Stomach (tissue), 8 donors: ENCODE measurements at regions not wholly inside any gene's neighbourhood (a gene's known extent, or its start where the extent isn't known, plus 50 kb on each side); places are given as distances from the start of the nearest gene placed in this dataset.

Experiments used
- DNase-seq, 2 donors: peaks; one replicate each; pipeline versions ENCODE4 v3.0.0 to v3.0.0-alpha.2; 2013 to 2019
- H3K27ac ChIP-seq, 5 donors: fragments of 200-600 bp in 4 of 5; sonication (generic) in 4 of 5; one replicate each; pipeline ENCODE4 v1.5.1; 2013 to 2019; ENCODE audit warnings: mild to moderate bottlenecking in 1 of 5, moderate library complexity in 1 of 5
- H3K27me3 ChIP-seq, 3 donors: fragments of 200-600 bp; sonication (generic); one replicate each; pipeline ENCODE4 v1.5.1; 2017 to 2019; ENCODE audit warnings: mixed run types in 1 of 3
- H3K36me3 ChIP-seq, 4 donors: fragments of 200-600 bp; sonication (generic); 1 replicate in 3 of 4; 2 replicates in 1 of 4; pipeline ENCODE4 v1.5.1; 2016 to 2019
- H3K4me1 ChIP-seq, 4 donors: fragments of 200-600 bp; sonication (generic); one replicate each; pipeline ENCODE4 v1.5.1; 2016 to 2019
- H3K4me3 ChIP-seq, 4 donors: fragments of 200-600 bp; sonication (generic) in 3 of 4; one replicate each; pipeline ENCODE4 v1.5.1; 2016 to 2019; ENCODE audit warnings: mild to moderate bottlenecking in 1 of 4
- H3K9me3 ChIP-seq, 4 donors: fragments of 200-600 bp; sonication (generic); one replicate each; pipeline ENCODE4 v1.5.1; 2016 to 2019
- EP300 ChIP-seq: sonication (generic); formaldehyde crosslinking; IDR thresholded peaks from one replicate; pipeline ENCODE4 v1.6.1; 2017; ENCODE audit warnings: antibody characterized with exemption
- POLR2A ChIP-seq, 4 donors: fragments of 450-650 bp; IDR thresholded peaks; one replicate each; pipeline ENCODE4 v1.6.1; 2016; ENCODE audit warnings: antibody characterized with exemption in 4 of 4, control low read depth in 2 of 4, mild to moderate bottlenecking in 1 of 4, moderate library complexity in 1 of 4
- POLR2AphosphoS5 ChIP-seq, 3 donors: sonication (generic); formaldehyde crosslinking; IDR thresholded peaks; one replicate each; pipeline ENCODE4 v1.6.1; 2016; ENCODE audit warnings: antibody characterized with exemption in 3 of 3
- WGBS, 5 donors: extraction: QIAGEN DNeasy Blood & Tissue Kit in 3 of 5; methylation state at CpG; one replicate each; pipeline versions ENCODE4 v1.1.5 to v1.1.7; 2013 to 2018; 5-methylcytosine and 5-hydroxymethylcytosine counted together
- intact Hi-C: fragments of 100-400 bp; cut with DNase I; formaldehyde crosslinking; loops from one replicate; pipeline ENCODE4 v1.15.1; 2023; ENCODE audit warnings: low total_unique reads
- TF ChIP-seq, protein P1 (sequence below), 7 experiments: fragments of 450-650 bp in 4 of 7; fragments of 200-600 bp in 3 of 7; sonication (generic) in 3 of 7; IDR thresholded peaks; one replicate each; pipeline ENCODE4 v1.5.1; 2016 to 2019; ENCODE audit warnings: antibody characterized with exemption in 7 of 7, control low read depth in 2 of 7, mild to moderate bottlenecking in 1 of 7
- donor health status: healthy with polysubstance abuse.
- donor health status: Bipolar disorder and iron deficiency.
- donor health status: healthy.

DNA sequence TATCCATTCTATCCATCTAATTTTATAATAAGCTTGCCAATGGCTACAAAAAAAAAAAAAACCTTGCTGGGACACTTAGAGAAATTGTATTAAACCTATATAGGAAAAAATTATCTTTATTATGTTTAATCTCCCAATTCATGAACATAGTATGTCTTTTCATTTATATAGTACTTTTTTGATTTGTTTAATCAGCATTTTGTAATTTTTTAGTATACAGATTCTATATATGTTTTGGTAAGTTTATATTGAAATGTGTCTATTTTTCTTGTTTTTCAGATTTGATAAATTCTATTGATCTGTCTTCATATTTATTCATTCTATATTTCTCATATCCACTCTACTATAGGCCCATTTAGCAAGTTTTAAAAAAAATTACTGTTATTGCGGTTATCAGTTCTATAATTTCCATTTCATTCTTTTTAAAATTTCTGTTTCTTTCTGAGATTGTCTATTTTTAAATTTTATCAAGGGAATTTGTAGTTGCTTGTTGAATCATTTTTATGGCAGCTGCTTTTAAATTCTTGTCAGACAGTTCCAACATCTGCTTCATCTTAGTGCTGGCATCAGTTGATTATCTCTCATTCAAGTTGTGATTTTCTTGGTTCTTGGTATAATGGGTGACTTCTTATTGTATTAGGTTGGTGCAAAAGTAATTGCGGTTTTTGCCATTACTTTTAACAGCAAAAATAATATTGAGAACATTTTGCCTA is 170.1 kb upstream of the S1PR3 start:
- H3K27ac ChIP-seq: no peak overlapping the region
- no peaks in the 10 kb centered on the region for H3K9me3 ChIP-seq
- H3K4me3 ChIP-seq: no peak overlapping the region
- DNase-seq: no peak
- no peaks in the 10 kb centered on the region for H3K36me3 ChIP-seq
- intact Hi-C loops: no loop called here
- H3K27me3 ChIP-seq: no peaks in the 10 kb centered on the region
- 93 to 99% (median 97%) methylated on average over 2 of the region's 2 CpGs for WGBS, 5 donors
- TF ChIP-seq, protein P1, sequence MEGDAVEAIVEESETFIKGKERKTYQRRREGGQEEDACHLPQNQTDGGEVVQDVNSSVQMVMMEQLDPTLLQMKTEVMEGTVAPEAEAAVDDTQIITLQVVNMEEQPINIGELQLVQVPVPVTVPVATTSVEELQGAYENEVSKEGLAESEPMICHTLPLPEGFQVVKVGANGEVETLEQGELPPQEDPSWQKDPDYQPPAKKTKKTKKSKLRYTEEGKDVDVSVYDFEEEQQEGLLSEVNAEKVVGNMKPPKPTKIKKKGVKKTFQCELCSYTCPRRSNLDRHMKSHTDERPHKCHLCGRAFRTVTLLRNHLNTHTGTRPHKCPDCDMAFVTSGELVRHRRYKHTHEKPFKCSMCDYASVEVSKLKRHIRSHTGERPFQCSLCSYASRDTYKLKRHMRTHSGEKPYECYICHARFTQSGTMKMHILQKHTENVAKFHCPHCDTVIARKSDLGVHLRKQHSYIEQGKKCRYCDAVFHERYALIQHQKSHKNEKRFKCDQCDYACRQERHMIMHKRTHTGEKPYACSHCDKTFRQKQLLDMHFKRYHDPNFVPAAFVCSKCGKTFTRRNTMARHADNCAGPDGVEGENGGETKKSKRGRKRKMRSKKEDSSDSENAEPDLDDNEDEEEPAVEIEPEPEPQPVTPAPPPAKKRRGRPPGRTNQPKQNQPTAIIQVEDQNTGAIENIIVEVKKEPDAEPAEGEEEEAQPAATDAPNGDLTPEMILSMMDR (IDR thresholded peaks at IDR 0.05): no peak
- TF ChIP-seq EP300: no peak
- no peak for TF ChIP-seq POLR2A (IDR thresholded peaks at IDR 0.05)
- no peak for TF ChIP-seq POLR2AphosphoS5 (IDR thresholded peaks at IDR 0.05)
- peaks cover 0 to 4% (median 0%) of the 10 kb centered on the region in 4 donors for H3K4me1 ChIP-seq

DNA sequence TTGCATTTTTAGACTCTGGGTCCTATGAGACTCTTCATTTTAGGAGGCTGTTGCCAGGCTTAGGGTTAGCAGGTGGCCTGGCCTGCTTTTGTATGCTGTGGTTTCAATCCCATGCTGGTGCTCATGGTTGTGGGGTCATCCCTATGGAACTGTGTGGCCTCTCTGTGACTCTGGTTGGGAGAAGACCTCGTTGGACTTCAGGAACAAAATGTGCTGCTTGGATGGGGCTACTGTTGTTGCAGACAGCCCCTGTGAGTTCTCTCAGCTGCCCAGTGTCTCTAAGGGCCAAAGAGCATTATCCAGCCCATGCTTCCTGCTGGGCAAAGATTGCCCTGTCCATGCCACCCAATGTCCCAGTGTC is 169.5 kb upstream of the S1PR3 start:
- intact Hi-C loops: no loop called here
- no peaks in the 10 kb centered on the region for H3K9me3 ChIP-seq
- no peaks in the 10 kb centered on the region for H3K36me3 ChIP-seq
- no peak overlapping the region for H3K4me3 ChIP-seq
- whole genome bisulfite sequencing, 5 donors: 30 to 68% (median 61%) methylated on average over 1 of the region's 1 CpG
- no peak for TF ChIP-seq EP300
- TF ChIP-seq POLR2A (IDR thresholded peaks at IDR 0.05): no peak
- TF ChIP-seq, protein P1 (IDR thresholded peaks at IDR 0.05): no peak
- TF ChIP-seq POLR2AphosphoS5 (IDR thresholded peaks at IDR 0.05): no peak
- no peaks in the 10 kb centered on the region for H3K27me3 ChIP-seq
- no peak for DNase-seq
- peaks cover 0 to 4% (median 0%) of the 10 kb centered on the region in 4 donors for H3K4me1 ChIP-seq
- H3K27ac ChIP-seq: no peak overlapping the region

DNA sequence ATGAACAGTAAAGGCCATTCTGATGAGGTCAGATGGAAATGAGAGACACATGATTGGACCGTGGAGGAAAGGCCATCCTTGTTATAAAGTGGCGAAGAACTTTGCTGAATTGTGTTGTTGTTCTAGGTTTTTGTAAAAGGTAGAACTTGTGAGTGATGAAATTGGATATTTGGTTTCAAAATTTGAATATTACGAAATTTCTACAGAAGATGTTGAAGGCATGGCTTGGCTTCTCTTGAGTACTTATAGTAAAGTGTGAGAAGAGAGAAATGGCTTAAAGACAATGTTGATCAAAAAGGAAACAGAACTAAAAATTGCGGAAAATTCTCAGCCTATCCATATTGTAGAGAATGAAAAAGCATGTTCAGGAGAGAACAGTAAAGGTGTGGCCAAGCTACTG is 166.6 kb upstream of the S1PR3 start:
- TF ChIP-seq POLR2A (IDR thresholded peaks at IDR 0.05): no peak
- no peak for TF ChIP-seq EP300
- H3K27ac ChIP-seq: no peak overlapping the region
- H3K4me3 ChIP-seq: no peak overlapping the region
- H3K27me3 ChIP-seq: no peaks in the 10 kb centered on the region
- 92 to 94% (median 94%) methylated on average over 4 of the region's 4 CpGs for WGBS, 5 donors
- peaks cover 0 to 9% (median 3%) of the 10 kb centered on the region in 4 donors for H3K4me1 ChIP-seq
- H3K36me3 ChIP-seq: no peaks in the 10 kb centered on the region
- no peaks in the 10 kb centered on the region for H3K9me3 ChIP-seq
- intact Hi-C loops: no loop called here
- no peak for DNase-seq

DNA sequence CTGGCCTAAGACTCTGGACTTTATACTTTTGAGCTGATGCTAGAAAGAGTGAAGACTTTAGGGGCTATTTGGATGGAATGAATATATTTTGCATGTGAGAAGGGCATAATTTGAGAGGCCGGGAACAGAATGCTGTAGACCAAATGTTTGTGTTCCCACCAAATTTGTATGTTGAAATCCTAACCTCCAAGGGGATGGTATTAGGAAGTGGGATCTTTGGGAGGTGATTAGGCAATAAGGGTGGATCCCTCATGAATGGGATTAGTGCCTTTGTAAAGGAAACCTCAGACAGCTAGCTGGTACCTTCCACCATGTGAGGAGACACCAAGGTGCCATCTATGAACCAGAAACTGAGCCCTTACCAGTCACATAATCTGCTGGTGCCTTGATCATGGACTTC is 165.1 kb upstream of the S1PR3 start:
- 81 to 100% (median 95%) methylated on average over 1 of the region's 1 CpG for WGBS, 5 donors
- TF ChIP-seq POLR2A (IDR thresholded peaks at IDR 0.05) (no peak), EP300 (no peak), POLR2AphosphoS5 (IDR thresholded peaks at IDR 0.05) (no peak)
- TF ChIP-seq, protein P1 (IDR thresholded peaks at IDR 0.05): no peak
- no peak for DNase-seq

DNA sequence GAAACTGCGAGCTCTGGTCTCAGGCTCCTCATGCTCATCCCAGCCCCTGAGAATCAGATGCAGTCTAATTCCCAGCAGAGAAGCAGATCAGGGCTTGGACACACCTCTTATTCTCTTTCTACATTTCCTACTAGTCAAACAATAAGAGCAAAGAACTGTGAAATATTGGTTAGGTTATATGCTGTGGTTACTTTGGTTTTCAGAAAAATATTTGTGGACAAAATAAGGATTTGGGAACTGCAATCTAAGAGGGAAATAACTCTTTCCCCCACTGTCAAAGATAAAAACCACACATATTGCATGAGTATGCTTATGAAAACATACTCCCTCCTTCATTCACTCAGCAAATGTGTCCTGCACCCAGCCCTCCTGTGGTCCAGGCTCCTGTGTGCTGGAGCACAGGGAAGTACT is 164.5 kb upstream of the S1PR3 start:
- intact Hi-C loops: no loop called here
- no peak for DNase-seq
- 83 to 92% (median 87%) methylated on average over 1 of the region's 1 CpG for WGBS, 5 donors
- no peak overlapping the region for H3K4me3 ChIP-seq
- no peaks in the 10 kb centered on the region for H3K27me3 ChIP-seq
- no peaks in the 10 kb centered on the region for H3K9me3 ChIP-seq
- peaks cover 0 to 9% (median 3%) of the 10 kb centered on the region in 4 donors for H3K4me1 ChIP-seq
- H3K27ac ChIP-seq: no peak overlapping the region
- no peak for TF ChIP-seq POLR2A (IDR thresholded peaks at IDR 0.05)
- TF ChIP-seq, protein P1 (IDR thresholded peaks at IDR 0.05): no peak
- no peak for TF ChIP-seq POLR2AphosphoS5 (IDR thresholded peaks at IDR 0.05)
- no peak for TF ChIP-seq EP300
- H3K36me3 ChIP-seq: no peaks in the 10 kb centered on the region

More for the DNA sequence above, 165.1 kb upstream of the S1PR3 start:
- Histone ChIP-seq H3K9me3 (no peaks in the 10 kb centered on the region), H3K27me3 (no peaks in the 10 kb centered on the region), H3K27ac (no peak overlapping the region), H3K4me3 (no peak overlapping the region), H3K4me1 (peaks cover 0 to 9% (median 3%) of the 10 kb centered on the region in 4 donors), H3K36me3 (no peaks in the 10 kb centered on the region)
- intact Hi-C loops: no loop called here
